ENCODE measurements at regions not wholly inside any gene's neighbourhood (a gene's known extent, or its start where the extent isn't known, plus 50 kb on each side); places are given as distances from the start of the nearest gene placed in this dataset.

GRCh38 chr15:29522373-29523276 is 253.0 kb upstream of the NSMCE3 start (continued):
- TF ChIP-seq TAF7 (optimal IDR thresholded peaks at IDR 0.05; ENCODE audit: borderline replicate concordance, low read depth, low read length) (no peak), SP2 (IDR thresholded peaks at IDR 0.05; ENCODE audit: low read length) (no peak), NRF1 (IDR thresholded peaks at IDR 0.05; ENCODE audit: low read depth, low read length) (no peak), BRCA1 (IDR thresholded peaks at IDR 0.05; ENCODE audit: low read depth, low read length) (no peak), MAX (IDR thresholded peaks at IDR 0.05) (no peak), BACH1 (IDR thresholded peaks at IDR 0.05; ENCODE audit: low read length) (no peak), RXRA (IDR thresholded peaks at IDR 0.05; ENCODE audit: insufficient read depth, low read depth, low read length) (no peak)

Data from H1 (cell line).